K562 (cell line): ENCODE measurements at regions not wholly inside any gene's neighbourhood (a gene's known extent, or its start where the extent isn't known, plus 50 kb on each side); places are given as distances from the start of the nearest gene placed in this dataset.

Experiments used
- ATAC-seq: fragments of 200-7000 bp; cut with Tn5 transposase; 3 replicates; pipeline ENCODE4 v1.9.1; 2020; ENCODE audit warnings: moderate library complexity
- BruUV-seq: library from RNA; stranded (reverse); fragments of 400-500 nt; replicated peaks from 2 replicates; lab custom pipeline; 2021; lab: Mats Ljungman, UMichigan
- CTCF ChIA-PET: fragments of 300-600 bp; formaldehyde crosslinking; extraction: SDS; loops from one replicate; lab custom pipeline; 2021; ENCODE audit warnings: low intra/inter-chr PET ratio; lab: Yijun Ruan, JAX
- POLR2A ChIA-PET: fragments of 300-600, 350-650 bp; sonication (Branson Sonifier 250); formaldehyde crosslinking; extraction: SDS; loops from one replicate; lab custom pipeline; 2021; ENCODE audit warnings: antibody characterized with exemption, inconsistent platforms; lab: Yijun Ruan, JAX
- DNase-seq, 4 experiments: peaks; one replicate each; pipeline versions ENCODE4 v3.0.0 to v3.0.0-alpha.2; 2011 to 2018; ENCODE audit warnings: low spot score in 3 of 4, mixed read lengths in 3 of 4; ENCODE audit errors: extremely low read depth in 1 of 4
- FAIRE-seq: peaks from 2 replicates; lab custom pipeline; 2011; peaks lifted over from hg19 to GRCh38; lab: Jason Lieb, UNC
- H2AFZ ChIP-seq: 2 replicates; pipeline ENCODE4 v1.6.0; 2011; ENCODE audit warnings: low read depth, low read length, control low read depth, inconsistent platforms
- H3K27ac ChIP-seq: fragments of 200-600 bp; 3 replicates; pipeline ENCODE4 v1.8.0; 2011; ENCODE audit warnings: low read depth, mild to moderate bottlenecking, control low read depth, inconsistent platforms, low read length, moderate library complexity, mixed read lengths; ENCODE audit errors: extremely low read depth
- H3K27me3 ChIP-seq, 2 experiments: fragments of 300-600 bp in 1 of 2; 2 replicates in 1 of 2; 3 replicates in 1 of 2; pipeline versions ENCODE4 v1.6.0 to v1.8.0; 2011; ENCODE audit warnings: inconsistent platforms in 2 of 2, low read length in 2 of 2, mild to moderate bottlenecking in 1 of 2, mixed read lengths in 1 of 2, moderate library complexity in 1 of 2; ENCODE audit not compliant: control insufficient read depth in 2 of 2, insufficient read depth in 2 of 2
- H3K36me3 ChIP-seq: fragments of 300-600 bp; 3 replicates; pipeline ENCODE4 v1.8.0; 2011; ENCODE audit warnings: mild to moderate bottlenecking, low read length, inconsistent platforms; ENCODE audit not compliant: control insufficient read depth, insufficient read depth
- H3K4me1 ChIP-seq, 2 experiments: fragments of 200-600 bp in 1 of 2; replicated peaks in 1 of 2; 2 replicates in 1 of 2; 3 replicates in 1 of 2; pipeline versions ENCODE4 v1.5.1 to v1.8.0; 2011; ENCODE audit warnings: inconsistent platforms in 2 of 2, low read length in 2 of 2, mild to moderate bottlenecking in 1 of 2, mixed read lengths in 1 of 2, moderate library complexity in 1 of 2; ENCODE audit not compliant: control insufficient read depth in 2 of 2, insufficient read depth in 2 of 2
- H3K4me2 ChIP-seq: 2 replicates; pipeline ENCODE4 v1.6.1; 2011; ENCODE audit warnings: low read length, control low read depth, inconsistent platforms, mixed read lengths; ENCODE audit not compliant: insufficient read depth
- H3K4me3 ChIP-seq: fragments of 200-600 bp; sonication (generic), shearing (Covaris generic); 2 replicates; pipeline ENCODE4 v1.5.1; 2016; ENCODE audit warnings: control low read depth, inconsistent platforms
- H3K79me2 ChIP-seq: fragments of 200-600 bp; 3 replicates; pipeline ENCODE4 v1.8.0; 2011; ENCODE audit warnings: low read length, inconsistent platforms; ENCODE audit not compliant: control insufficient read depth, insufficient read depth
- H3K9ac ChIP-seq, 2 experiments: 2 replicates each; pipeline versions ENCODE4 v1.6.0 to v1.6.1; 2011; ENCODE audit warnings: low read depth in 2 of 2, low read length in 2 of 2, control low read depth in 1 of 2, inconsistent platforms in 1 of 2, mild to moderate bottlenecking in 1 of 2, mixed read lengths in 1 of 2; ENCODE audit not compliant: insufficient read depth in 1 of 2
- H3K9me1 ChIP-seq: one replicate; pipeline ENCODE4 v1.6.0; 2011; ENCODE audit warnings: inconsistent platforms, mild to moderate bottlenecking, low read length, moderate library complexity; ENCODE audit not compliant: control insufficient read depth, insufficient read depth
- H3K9me3 ChIP-seq: replicated peaks from 2 replicates; pipeline ENCODE4 v1.5.1; 2011; ENCODE audit warnings: low read depth, low read length, inconsistent platforms; ENCODE audit not compliant: control insufficient read depth, insufficient read depth
- H4K20me1 ChIP-seq: replicated peaks from 2 replicates; pipeline ENCODE4 v1.6.1; 2011; ENCODE audit warnings: low read length, inconsistent platforms, mixed read lengths; ENCODE audit not compliant: control insufficient read depth, insufficient read depth
- BRD9 ChIP-seq: fragments of 450-650 bp; IDR thresholded peaks from 2 replicates; pipeline ENCODE4 v1.6.1; 2018; ENCODE audit warnings: low read depth; ENCODE audit not compliant: partially characterized antibody
- DMBX1 ChIP-seq: fragments of 250-450 bp; sonication (Bioruptor Pico); IDR thresholded peaks from 2 replicates; pipeline ENCODE4 v1.8.0; 2022; ENCODE audit warnings: inconsistent platforms, mild to moderate bottlenecking, moderate library complexity, borderline replicate concordance
- ELF2 ChIP-seq: fragments of 250-450 bp; sonication (Bioruptor Pico); IDR thresholded peaks from 2 replicates; pipeline ENCODE4 v1.5.0; 2021; ENCODE audit warnings: mild to moderate bottlenecking
- EP300 ChIP-seq: IDR thresholded peaks from 2 replicates; pipeline ENCODE4 v1.6.1; 2012; ENCODE audit warnings: low read length, improper control_type of control experiment
- RCOR1 ChIP-seq, 2 experiments: IDR thresholded peaks; 2 replicates each; pipeline ENCODE4 v1.6.1; 2012; ENCODE audit warnings: low read depth in 2 of 2, low read length in 2 of 2, borderline replicate concordance in 1 of 2, improper control_type of control experiment in 1 of 2
- SMARCC2 ChIP-seq: fragments of 450-650 bp; IDR thresholded peaks from 2 replicates; pipeline ENCODE4 v1.6.1; 2017; ENCODE audit warnings: antibody characterized with exemption, moderate library complexity, mild to moderate bottlenecking, low read depth
- SREBF2 ChIP-seq: sonication (generic); formaldehyde crosslinking; IDR thresholded peaks from 2 replicates; pipeline ENCODE4 v1.4.0; 2020; ENCODE audit warnings: mild to moderate bottlenecking, missing genetic modification reagents
- ZNF263 ChIP-seq: sonication (generic); formaldehyde crosslinking; IDR thresholded peaks from 2 replicates; pipeline ENCODE4 v1.8.0; 2022; ENCODE audit warnings: mild to moderate bottlenecking, missing genetic modification reagents, borderline replicate concordance
- ZNF644 ChIP-seq: fragments of 200-800 bp; sonication (Bioruptor generic); IDR thresholded peaks from 2 replicates; pipeline ENCODE4 v1.6.1; 2016; ENCODE audit warnings: low read depth, missing genetic modification characterization, missing compliant biosample characterization
- WGBS: fragments of 100-300 bp; shearing (Covaris generic); methylation state at CpG from one replicate; pipeline ENCODE4 v1.1.6; 2016; ENCODE audit warnings: low coverage, mixed read lengths; ENCODE audit not compliant: insufficient coverage; ENCODE audit errors: missing lambda C conversion rate; 5-methylcytosine and 5-hydroxymethylcytosine counted together
- in situ Hi-C: fragments of 300-500 bp; cut with MboI; formaldehyde crosslinking; loops from 4 replicates; pipeline ENCODE4 v1.15.0; 2018; ENCODE audit warnings: inconsistent platforms, mixed read lengths
- intact Hi-C: fragments of 100-400 bp; cut with micrococcal nuclease; formaldehyde crosslinking; loops from 2 replicates; pipeline ENCODE4 v1.14.2; 2022
- TF ChIP-seq, protein P1 (sequence below): fragments of 450-650 bp; formaldehyde crosslinking; IDR thresholded peaks from 2 replicates; pipeline ENCODE4 v1.4.0; 2022; ENCODE audit warnings: mild to moderate bottlenecking, moderate library complexity
- TF ChIP-seq, protein P2 (sequence below): fragments of 450-650 bp; IDR thresholded peaks from 2 replicates; pipeline ENCODE4 v1.6.1; 2016; ENCODE audit warnings: antibody characterized with exemption
- TF ChIP-seq, protein P3 (sequence below): sonication (generic); formaldehyde crosslinking; IDR thresholded peaks from 2 replicates; pipeline ENCODE4 v1.9.0; 2022; ENCODE audit warnings: mild to moderate bottlenecking, missing genetic modification reagents

DNA sequence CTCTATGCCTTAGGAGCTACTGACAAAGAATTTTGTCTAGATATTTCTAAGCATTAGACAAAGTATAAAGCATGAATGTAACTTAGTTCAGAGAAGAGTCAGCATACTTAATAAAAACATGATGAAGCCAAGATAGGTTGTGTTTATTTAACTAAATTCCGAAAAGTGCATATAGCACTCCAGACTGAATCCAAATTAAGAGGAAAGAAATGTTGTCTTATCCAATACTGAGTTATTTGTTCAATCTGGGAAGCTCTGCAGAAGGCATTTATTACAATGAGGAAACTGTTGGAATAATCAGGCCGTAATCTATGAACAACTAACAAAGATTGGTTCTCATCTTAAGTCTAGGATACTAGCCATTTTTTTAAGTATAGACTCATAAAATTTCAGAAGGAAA is 100.2 kb downstream of the TNFSF18 start:
- Histone ChIP-seq H3K79me2 (no peaks in the 10 kb centered on the region), H3K4me1 (no peaks in the 10 kb centered on the region), H3K27ac (no peak overlapping the region), H3K36me3 (no peaks in the 10 kb centered on the region), H3K9ac (no peak overlapping the region), H3K4me2 (no peak overlapping the region), H3K4me3 (no peak overlapping the region), H2AFZ (no peak overlapping the region), H4K20me1 (no peaks in the 10 kb centered on the region), H3K9me3 (no peaks in the 10 kb centered on the region), H3K27me3 (no peaks in the 10 kb centered on the region), H3K9me1 (no peaks in the 10 kb centered on the region)
- intact Hi-C loops = no loop called here
- no peak for ATAC-seq
- DNase-seq = no peak
- no peak for FAIRE-seq
- TF ChIP-seq, protein P1, sequence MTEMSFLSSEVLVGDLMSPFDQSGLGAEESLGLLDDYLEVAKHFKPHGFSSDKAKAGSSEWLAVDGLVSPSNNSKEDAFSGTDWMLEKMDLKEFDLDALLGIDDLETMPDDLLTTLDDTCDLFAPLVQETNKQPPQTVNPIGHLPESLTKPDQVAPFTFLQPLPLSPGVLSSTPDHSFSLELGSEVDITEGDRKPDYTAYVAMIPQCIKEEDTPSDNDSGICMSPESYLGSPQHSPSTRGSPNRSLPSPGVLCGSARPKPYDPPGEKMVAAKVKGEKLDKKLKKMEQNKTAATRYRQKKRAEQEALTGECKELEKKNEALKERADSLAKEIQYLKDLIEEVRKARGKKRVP (CRISPR knock-in tag) = no peak
- TF ChIP-seq ZNF644 (tag) (no peak), DMBX1 (no peak), SREBF2 (CRISPR knock-in tag) (no peak), ZNF263 (no peak), BRD9 (no peak), ELF2 (no peak), RCOR1 (IDR thresholded peaks at IDR 0.05; ENCODE audit: borderline replicate concordance in 1 of 2, low read depth in 2 of 2, low read length in 2 of 2) (no peak), SMARCC2 (no peak), EP300 (no peak)
- TF ChIP-seq, protein P2, sequence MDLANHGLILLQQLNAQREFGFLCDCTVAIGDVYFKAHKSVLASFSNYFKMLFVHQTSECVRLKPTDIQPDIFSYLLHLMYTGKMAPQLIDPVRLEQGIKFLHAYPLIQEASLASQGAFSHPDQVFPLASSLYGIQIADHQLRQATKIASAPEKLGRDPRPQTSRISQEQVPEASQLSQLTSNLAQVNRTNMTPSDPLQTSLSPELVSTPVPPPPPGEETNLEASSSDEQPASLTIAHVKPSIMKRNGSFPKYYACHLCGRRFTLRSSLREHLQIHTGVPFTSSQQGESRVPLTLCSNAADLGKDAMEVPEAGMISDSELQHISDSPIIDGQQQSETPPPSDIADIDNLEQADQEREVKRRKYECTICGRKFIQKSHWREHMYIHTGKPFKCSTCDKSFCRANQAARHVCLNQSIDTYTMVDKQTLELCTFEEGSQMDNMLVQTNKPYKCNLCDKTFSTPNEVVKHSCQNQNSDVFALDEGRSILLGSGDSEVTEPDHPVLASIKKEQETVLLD = no peak
- TF ChIP-seq, protein P3, sequence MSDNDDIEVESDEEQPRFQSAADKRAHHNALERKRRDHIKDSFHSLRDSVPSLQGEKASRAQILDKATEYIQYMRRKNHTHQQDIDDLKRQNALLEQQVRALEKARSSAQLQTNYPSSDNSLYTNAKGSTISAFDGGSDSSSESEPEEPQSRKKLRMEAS (CRISPR knock-in tag) = no peak
- 3% methylated on average over 2 of the region's 2 CpGs for WGBS
- CTCF ChIA-PET = no interaction called here
- BruUV-seq = no TSS peak
- in situ Hi-C loops = no loop called here
- POLR2A ChIA-PET = no interaction called here
